CD14-positive monocyte (primary cell): ENCODE measurements at regions not wholly inside any gene's neighbourhood (a gene's known extent, or its start where the extent isn't known, plus 50 kb on each side); places are given as distances from the start of the nearest gene placed in this dataset.
A peak's percentile ranks its signal among the peaks of the same experiment; 100 is the strongest.

Source experiments
- DNase-seq, 3 donors: peaks; one replicate each; pipeline ENCODE4 v3.0.0-alpha.2; 2011 to 2022
- H2AFZ ChIP-seq: 2 replicates; pipeline ENCODE4 v1.6.0; 2012; ENCODE audit warnings: mild to moderate bottlenecking, low read depth, low read length, inconsistent platforms; ENCODE audit not compliant: insufficient read depth, poor library complexity, severe bottlenecking
- H3K27ac ChIP-seq, 2 donors: 1 replicate in 1 of 2; 2 replicates in 1 of 2; pipeline ENCODE4 v1.5.1; 2012 to 2013; ENCODE audit warnings: low read length in 2 of 2, control low read depth in 1 of 2, inconsistent platforms in 1 of 2, low read depth in 1 of 2, mild to moderate bottlenecking in 1 of 2
- H3K27me3 ChIP-seq, 2 donors: one replicate each; pipeline versions ENCODE4 v1.6.0 to v1.6.1; 2011 to 2013; ENCODE audit warnings: low read length in 2 of 2; ENCODE audit not compliant: control insufficient read depth in 2 of 2, insufficient read depth in 2 of 2
- H3K36me3 ChIP-seq, 2 donors: replicated peaks in 1 of 2; 1 replicate in 1 of 2; 2 replicates in 1 of 2; pipeline versions ENCODE4 v1.5.1 to v1.6.1; 2012 to 2013; ENCODE audit warnings: low read length in 2 of 2, control low read depth in 1 of 2, inconsistent platforms in 1 of 2, mild to moderate bottlenecking in 1 of 2; ENCODE audit not compliant: insufficient read depth in 2 of 2, control insufficient read depth in 1 of 2
- H3K4me1 ChIP-seq, 2 donors: 1 replicate in 1 of 2; 2 replicates in 1 of 2; pipeline versions ENCODE4 v1.5.1 to v1.6.1; 2012 to 2013; ENCODE audit warnings: low read length in 2 of 2, control low read depth in 1 of 2, inconsistent platforms in 1 of 2, mild to moderate bottlenecking in 1 of 2, moderate library complexity in 1 of 2; ENCODE audit not compliant: insufficient read depth in 2 of 2, control insufficient read depth in 1 of 2
- H3K4me2 ChIP-seq: replicated peaks from 2 replicates; pipeline ENCODE3; 2012; ENCODE audit warnings: low read length, moderate library complexity, mild to moderate bottlenecking; ENCODE audit not compliant: poor library complexity, severe bottlenecking; ENCODE audit errors: extremely low read depth
- H3K4me3 ChIP-seq, 3 experiments: fragments of 200-600 bp in 1 of 3; sonication (generic) in 1 of 3; replicated peaks in 1 of 3; 1 replicate in 2 of 3; 2 replicates in 1 of 3; pipeline ENCODE4 v1.5.1; 2011 to 2013; ENCODE audit warnings: low read length in 3 of 3, mild to moderate bottlenecking in 3 of 3, control low read depth in 2 of 3, low read depth in 2 of 3, inconsistent platforms in 1 of 3, moderate library complexity in 1 of 3
- H3K79me2 ChIP-seq: 2 replicates; pipeline ENCODE4 v1.6.0; 2012; ENCODE audit warnings: mild to moderate bottlenecking, control low read depth, inconsistent platforms, low read length, moderate library complexity; ENCODE audit not compliant: insufficient read depth
- H3K9ac ChIP-seq: 2 replicates; pipeline ENCODE4 v1.6.0; 2017; ENCODE audit warnings: low read length, mild to moderate bottlenecking; ENCODE audit not compliant: insufficient read depth, poor library complexity, severe bottlenecking
- H3K9me3 ChIP-seq, 2 donors: replicated peaks in 1 of 2; 1 replicate in 1 of 2; 2 replicates in 1 of 2; pipeline versions ENCODE4 v1.5.1 to v1.6.1; 2012 to 2013; ENCODE audit warnings: low read length in 2 of 2, control low read depth in 1 of 2; ENCODE audit not compliant: control insufficient read depth in 1 of 2, insufficient read depth in 1 of 2
- H4K20me1 ChIP-seq: 2 replicates; pipeline ENCODE4 v1.6.0; 2012; ENCODE audit warnings: mild to moderate bottlenecking, low read length, control low read depth, moderate library complexity; ENCODE audit not compliant: insufficient read depth
- H3K27ac Mint-ChIP-seq, 7 donors: one replicate each; pipeline ENCODE4 v1.8.0; 2020; ENCODE audit warnings: mild to moderate bottlenecking in 7 of 7, mixed read lengths in 7 of 7, moderate library complexity in 6 of 7, inconsistent platforms in 2 of 7
- H3K27me3 Mint-ChIP-seq, 3 donors: one replicate each; pipeline ENCODE4 v1.8.0; 2021 to 2022; ENCODE audit warnings: low read depth in 3 of 3, mild to moderate bottlenecking in 3 of 3, mixed read lengths in 3 of 3, moderate library complexity in 3 of 3, inconsistent platforms in 1 of 3
- H3K36me3 Mint-ChIP-seq, 2 donors: one replicate each; pipeline ENCODE4 v1.8.0; 2020; ENCODE audit warnings: mixed read lengths in 2 of 2, inconsistent platforms in 1 of 2, mild to moderate bottlenecking in 1 of 2
- H3K4me1 Mint-ChIP-seq: one replicate; pipeline ENCODE4 v1.8.0; 2020; ENCODE audit warnings: mild to moderate bottlenecking, mixed read lengths
- H3K4me3 Mint-ChIP-seq, 2 donors: one replicate each; pipeline ENCODE4 v1.8.0; 2020; ENCODE audit warnings: mild to moderate bottlenecking in 2 of 2, mixed read lengths in 2 of 2, moderate library complexity in 1 of 2
- H3K9me3 Mint-ChIP-seq, 7 donors: one replicate each; pipeline ENCODE4 v1.8.0; 2020 to 2022; ENCODE audit warnings: mixed read lengths in 7 of 7, mild to moderate bottlenecking in 6 of 7, moderate library complexity in 6 of 7, inconsistent platforms in 2 of 7
- CTCF ChIP-seq: fragments of 200-600 bp; IDR thresholded peaks from one replicate; pipeline ENCODE4 v1.8.0; 2022; ENCODE audit warnings: antibody characterized with exemption, mild to moderate bottlenecking
- whole genome bisulfite sequencing: methylation state at CpG from one replicate; pipeline ENCODE4 v1.1.5; 2013; ENCODE audit warnings: missing lambda C conversion rate; ENCODE audit not compliant: insufficient coverage; 5-methylcytosine and 5-hydroxymethylcytosine counted together
- intact Hi-C, 2 donors: fragments of 100-400 bp; cut with micrococcal nuclease; formaldehyde crosslinking; loops; one replicate each; pipeline versions ENCODE4 v1.15.0 to v1.15.1; 2023

DNA sequence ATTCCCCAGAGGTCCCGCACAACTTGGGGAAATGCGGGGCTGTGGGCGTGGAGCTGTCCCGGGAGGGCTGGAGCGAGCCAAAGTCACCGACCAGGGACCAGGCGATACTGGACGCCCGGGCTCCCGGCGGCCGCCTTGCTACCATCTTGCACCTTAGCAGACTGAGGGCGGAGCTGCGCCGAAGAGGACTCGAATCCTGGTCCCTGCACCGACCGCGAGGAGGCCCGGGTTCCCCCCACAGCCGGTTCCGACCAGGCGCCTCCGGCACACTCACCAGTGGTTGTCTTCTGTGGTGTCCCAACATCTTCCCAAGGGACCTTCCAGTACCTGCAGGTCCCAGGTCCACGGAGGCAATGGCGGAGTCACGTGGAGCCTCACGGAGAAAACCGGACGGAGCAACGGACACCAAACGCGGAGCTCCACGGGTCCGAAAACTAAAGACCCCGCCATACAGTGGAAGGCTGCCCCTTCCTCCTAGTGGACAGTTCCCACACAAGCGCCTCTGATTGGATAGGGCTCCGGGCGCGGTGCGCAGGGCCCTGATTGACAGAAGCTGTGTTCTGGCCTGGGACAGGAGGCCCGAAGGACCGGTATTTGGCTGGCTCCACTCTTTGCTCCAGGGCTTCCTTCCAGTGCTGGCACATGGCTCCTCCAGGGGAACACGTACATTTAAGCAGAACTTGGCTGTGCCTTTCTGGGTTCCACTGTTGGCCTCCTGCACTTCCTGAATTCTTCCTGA is 124.6 kb upstream of the ZNF479 start:
- Histone ChIP-seq H3K4me3 (no peak overlapping the region), H3K36me3 (no peaks in the 10 kb centered on the region), H3K9me3 (peaks cover 65 to 67% of the 10 kb centered on the region in 2 donors), H3K27ac (no peak overlapping the region), H3K79me2 (no peaks in the 10 kb centered on the region), H2AFZ (no peak overlapping the region), H3K4me2 (no peak overlapping the region), H3K9ac (no peak overlapping the region), H4K20me1 (no peaks in the 10 kb centered on the region), H3K27me3 (no peaks in the 10 kb centered on the region), H3K4me1 (no peaks in the 10 kb centered on the region)
- H3K27ac Mint-ChIP-seq, result peak overlapping the region in 1 of 7 donors; percentile 41
- H3K9me3 Mint-ChIP-seq, result peaks cover 15 to 73% (median 55%) of the 10 kb centered on the region in 7 donors
- peaks cover 0 to 3% (median 0%) of the 10 kb centered on the region in 3 donors for H3K27me3 Mint-ChIP-seq
- no peaks in the 10 kb centered on the region for H3K36me3 Mint-ChIP-seq
- H3K4me3 Mint-ChIP-seq, result no peak overlapping the region
- DNase-seq, result no peak
- no peaks in the 10 kb centered on the region for H3K4me1 Mint-ChIP-seq
- intact Hi-C loops, result no loop called here
- no peak for TF ChIP-seq CTCF
- WGBS, result 87% methylated on average over 43 of the region's 44 CpGs

- TF ChIP-seq CTCF, result no peak
- WGBS, result no CpG with 5 or more reads among the region's 1 CpG
- H3K4me3 Mint-ChIP-seq, result no peak overlapping the region
- intact Hi-C loops, result no loop called here
- Histone ChIP-seq H3K9ac (no peak overlapping the region), H3K4me1 (no peaks in the 10 kb centered on the region), H3K4me3 (peak overlapping the region in 1 of 3 experiments; percentile 8), H3K36me3 (no peaks in the 10 kb centered on the region), H3K79me2 (no peaks in the 10 kb centered on the region), H3K27ac (no peak overlapping the region), H3K4me2 (no peak overlapping the region), H4K20me1 (no peaks in the 10 kb centered on the region), H3K9me3 (peaks cover 26 to 80% of the 10 kb centered on the region in 2 donors), H2AFZ (no peak overlapping the region), H3K27me3 (no peaks in the 10 kb centered on the region)
- H3K36me3 Mint-ChIP-seq, result no peaks in the 10 kb centered on the region
- DNase-seq, result no peak
- H3K4me1 Mint-ChIP-seq, result no peaks in the 10 kb centered on the region
- H3K27me3 Mint-ChIP-seq, result no peaks in the 10 kb centered on the region
- H3K9me3 Mint-ChIP-seq, result peaks cover 17 to 60% (median 44%) of the 10 kb centered on the region in 7 donors
- no peak overlapping the region for H3K27ac Mint-ChIP-seq
Observed at GRCh38 chr7:57274535-57275283, 142.5 kb upstream of the ZNF479 start.
